K562 (cell line): ENCODE measurements at regions not wholly inside any gene's neighbourhood (a gene's known extent, or its start where the extent isn't known, plus 50 kb on each side); places are given as distances from the start of the nearest gene placed in this dataset.

Experiments
- ATF4 ChIP-seq: fragments of 450-650 bp; formaldehyde crosslinking; IDR thresholded peaks from 2 replicates; pipeline ENCODE4 v1.4.0; 2022; ENCODE audit warnings: mild to moderate bottlenecking, moderate library complexity
- CBX5 ChIP-seq: IDR thresholded peaks from 2 replicates; pipeline ENCODE4 v1.6.1; 2014; ENCODE audit warnings: low read depth, borderline replicate concordance
- CHAMP1 ChIP-seq: fragments of 450-650 bp; IDR thresholded peaks from 2 replicates; pipeline ENCODE4 v1.6.1; 2016; ENCODE audit warnings: mild to moderate bottlenecking
- DEAF1 ChIP-seq: fragments of 450-650 bp; formaldehyde crosslinking; IDR thresholded peaks from 2 replicates; pipeline ENCODE4 v1.4.0; 2020; ENCODE audit warnings: mild to moderate bottlenecking, moderate library complexity
- ELK3 ChIP-seq: fragments of 450-650 bp; formaldehyde crosslinking; IDR thresholded peaks from 2 replicates; pipeline ENCODE4 v1.4.0; 2020; ENCODE audit warnings: mild to moderate bottlenecking
- ESRRB ChIP-seq: fragments of 250-450 bp; sonication (Bioruptor Pico); IDR thresholded peaks from 2 replicates; pipeline ENCODE4 v1.5.0; 2020; ENCODE audit warnings: mild to moderate bottlenecking, moderate library complexity, borderline replicate concordance
- GTF2A2 ChIP-seq: IDR thresholded peaks from 2 replicates; pipeline ENCODE4 v1.6.1; 2016; ENCODE audit warnings: mild to moderate bottlenecking, missing genetic modification characterization, missing compliant biosample characterization
- MYC ChIP-seq, 2 experiments: fragments of 250-450 bp in 1 of 2; sonication (Bioruptor Pico) in 1 of 2; IDR thresholded peaks; 2 replicates each; pipeline versions ENCODE4 v1.5.1 to v1.6.1; 2012 to 2021; ENCODE audit warnings: low read depth in 2 of 2, borderline replicate concordance in 1 of 2, improper control_type of control experiment in 1 of 2, low read length in 1 of 2, mild to moderate bottlenecking in 1 of 2, moderate library complexity in 1 of 2
- PHB ChIP-seq: fragments of 250-450 bp; sonication (Bioruptor Pico); IDR thresholded peaks from 2 replicates; pipeline ENCODE4 v1.5.0; 2021
- POLR2A ChIP-seq: fragments of 450-650 bp; conservative IDR thresholded peaks from 2 replicates; pipeline ENCODE4 v1.6.1; 2016
- PREB ChIP-seq: sonication (generic); formaldehyde crosslinking; IDR thresholded peaks from 2 replicates; pipeline ENCODE4 v1.8.1; 2023; ENCODE audit warnings: mild to moderate bottlenecking, missing genetic modification reagents
- RAD21 ChIP-seq, 2 experiments: fragments of 250-450 bp in 1 of 2; fragments of 450-650 bp in 1 of 2; sonication (Bioruptor Pico) in 1 of 2; formaldehyde crosslinking in 1 of 2; IDR thresholded peaks in 1 of 2; conservative IDR thresholded peaks in 1 of 2; 2 replicates each; pipeline versions ENCODE4 v1.4.0 to v1.8.0; 2020 to 2022; ENCODE audit warnings: mild to moderate bottlenecking in 2 of 2, moderate library complexity in 1 of 2
- RFX7 ChIP-seq: fragments of 250-450 bp; sonication (Bioruptor Pico); IDR thresholded peaks from 2 replicates; pipeline ENCODE4 v1.5.1; 2021; ENCODE audit warnings: mild to moderate bottlenecking
- SMAD4 ChIP-seq: fragments of 250-450 bp; sonication (Bioruptor Pico); conservative IDR thresholded peaks from 2 replicates; pipeline ENCODE4 v1.8.0; 2021; ENCODE audit warnings: inconsistent platforms, mild to moderate bottlenecking, moderate library complexity
- TBP ChIP-seq: optimal IDR thresholded peaks from 2 replicates; pipeline ENCODE3; 2011; ENCODE audit warnings: low read depth, low read length, improper control_type of control experiment
- TEAD2 ChIP-seq: fragments of 450-650 bp; IDR thresholded peaks from 2 replicates; pipeline ENCODE4 v1.6.1; 2016; ENCODE audit warnings: missing genetic modification characterization, control low read depth, missing compliant biosample characterization
- WHSC1 ChIP-seq: IDR thresholded peaks from one replicate; pipeline ENCODE4 v1.6.1; 2012; ENCODE audit warnings: low read length, control low read depth, inconsistent platforms
- ZFP1 ChIP-seq: fragments of 450-650 bp; formaldehyde crosslinking; IDR thresholded peaks from 2 replicates; pipeline ENCODE4 v1.4.0; 2020; ENCODE audit warnings: mild to moderate bottlenecking, mixed read lengths
- ZNF175 ChIP-seq: fragments of 200-800 bp; sonication (Bioruptor generic); IDR thresholded peaks from 2 replicates; pipeline ENCODE4 v1.6.1; 2016; ENCODE audit warnings: low read depth, mild to moderate bottlenecking, missing genetic modification characterization, missing compliant biosample characterization
- ZNF24 ChIP-seq: fragments of 450-650 bp; IDR thresholded peaks from 2 replicates; pipeline ENCODE4 v1.6.1; 2016
- ZNF324 ChIP-seq: fragments of 250-450 bp; sonication (Bioruptor Pico); IDR thresholded peaks from 2 replicates; pipeline ENCODE4 v1.4.0; 2020; ENCODE audit warnings: mild to moderate bottlenecking
- ZNF76 ChIP-seq: fragments of 250-450 bp; sonication (Bioruptor Pico); IDR thresholded peaks from 2 replicates; pipeline ENCODE4 v1.4.0; 2020; ENCODE audit warnings: mild to moderate bottlenecking, moderate library complexity, borderline replicate concordance

- 0 out of 2 replicates have a peak, but pooled peaks have one; percentile 72 for TF ChIP-seq PREB (CRISPR knock-in tag)
- TF ChIP-seq ZFP1 (CRISPR knock-in tag) = peak; percentile 17
- TF ChIP-seq ZNF76 = no peak
- no peak for TF ChIP-seq MYC (IDR thresholded peaks at IDR 0.05; ENCODE audit: low read depth, low read length)
- no peak for TF ChIP-seq MYC (CRISPR knock-in tag; IDR thresholded peaks at IDR 0.05; ENCODE audit: borderline replicate concordance, low read depth)
- TF ChIP-seq TBP = peak; percentile 43
- TF ChIP-seq SMAD4 (CRISPR knock-in tag) = peak; percentile 36
- no peak for TF ChIP-seq CHAMP1
- TF ChIP-seq ZNF324 = peak; percentile 9; the same call in 1 of the 2 replicates
- TF ChIP-seq ZNF24 = no peak
- 0 out of 2 replicates have a peak, but pooled peaks have one; percentile 33 for TF ChIP-seq ESRRB (CRISPR knock-in tag)
- peak; percentile 46; the same call in 1 of the 2 replicates for TF ChIP-seq DEAF1 (CRISPR knock-in tag)
- TF ChIP-seq RAD21 (CRISPR knock-in tag; conservative IDR thresholded peaks at IDR 0.05 in 1 of 2, IDR thresholded peaks at IDR 0.05 in 1 of 2) = no peak
- TF ChIP-seq RFX7 (CRISPR knock-in tag) = 0 out of 2 replicates have a peak, but pooled peaks have one; percentile 10
- TF ChIP-seq ATF4 (CRISPR knock-in tag) = no peak
- TF ChIP-seq ZNF175 (CRISPR knock-in tag) = peak; percentile 10; the same call in 1 of the 2 replicates
- TF ChIP-seq ELK3 (CRISPR knock-in tag) = peak; percentile 83; the same call in 1 of the 2 replicates
- TF ChIP-seq CBX5 = no peak
- no peak for TF ChIP-seq POLR2A
- no peak for TF ChIP-seq PHB
- TF ChIP-seq WHSC1 = no peak
- TF ChIP-seq GTF2A2 (tag) = peak; percentile 6; the same call in 1 of the 2 replicates
- 0 out of 2 replicates have a peak, but pooled peaks have one; percentile 2 for TF ChIP-seq TEAD2
Observed at GRCh38 chr6:146891615-146892265, 293.0 kb downstream of the ADGB start (continued).
